ENCODE measurements at regions not wholly inside any gene's neighbourhood (a gene's known extent, or its start where the extent isn't known, plus 50 kb on each side); places are given as distances from the start of the nearest gene placed in this dataset.

GRCh38 chr2:183359867-183360266 lies 235.6 kb downstream of the NUP35 start:
- no peak for DNase-seq (ENCODE audit: extremely low spot score in 2 of 2)
- no peak overlapping the region for H3K27ac ChIP-seq
- H3K4me3 ChIP-seq, result no peak overlapping the region
- H3K9me3 ChIP-seq, result no peaks in the 10 kb centered on the region
- H3K36me3 ChIP-seq, result no peaks in the 10 kb centered on the region
- TF ChIP-seq POLR2AphosphoS5 (IDR thresholded peaks at IDR 0.05; ENCODE audit: insufficient read depth in 1 of 2, low read depth in 1 of 2), result no peak
- TF ChIP-seq, protein P1, sequence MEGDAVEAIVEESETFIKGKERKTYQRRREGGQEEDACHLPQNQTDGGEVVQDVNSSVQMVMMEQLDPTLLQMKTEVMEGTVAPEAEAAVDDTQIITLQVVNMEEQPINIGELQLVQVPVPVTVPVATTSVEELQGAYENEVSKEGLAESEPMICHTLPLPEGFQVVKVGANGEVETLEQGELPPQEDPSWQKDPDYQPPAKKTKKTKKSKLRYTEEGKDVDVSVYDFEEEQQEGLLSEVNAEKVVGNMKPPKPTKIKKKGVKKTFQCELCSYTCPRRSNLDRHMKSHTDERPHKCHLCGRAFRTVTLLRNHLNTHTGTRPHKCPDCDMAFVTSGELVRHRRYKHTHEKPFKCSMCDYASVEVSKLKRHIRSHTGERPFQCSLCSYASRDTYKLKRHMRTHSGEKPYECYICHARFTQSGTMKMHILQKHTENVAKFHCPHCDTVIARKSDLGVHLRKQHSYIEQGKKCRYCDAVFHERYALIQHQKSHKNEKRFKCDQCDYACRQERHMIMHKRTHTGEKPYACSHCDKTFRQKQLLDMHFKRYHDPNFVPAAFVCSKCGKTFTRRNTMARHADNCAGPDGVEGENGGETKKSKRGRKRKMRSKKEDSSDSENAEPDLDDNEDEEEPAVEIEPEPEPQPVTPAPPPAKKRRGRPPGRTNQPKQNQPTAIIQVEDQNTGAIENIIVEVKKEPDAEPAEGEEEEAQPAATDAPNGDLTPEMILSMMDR (IDR thresholded peaks at IDR 0.05), result no peak
- no peak for TF ChIP-seq POLR2A (IDR thresholded peaks at IDR 0.05)
- no peaks in the 10 kb centered on the region for H3K4me1 ChIP-seq
- no peaks in the 10 kb centered on the region for H3K27me3 ChIP-seq
- intact Hi-C loops (cut with DNase I), result no loop called here

GRCh38 chr2:183371545-183371944 lies 247.3 kb downstream of the NUP35 start:
- H3K4me1 ChIP-seq, result no peaks in the 10 kb centered on the region
- no peak overlapping the region for H3K4me3 ChIP-seq
- H3K9me3 ChIP-seq, result no peaks in the 10 kb centered on the region
- intact Hi-C loops (cut with DNase I), result no loop called here
- TF ChIP-seq, protein P1 (IDR thresholded peaks at IDR 0.05), result no peak
- no peak for TF ChIP-seq POLR2AphosphoS5 (IDR thresholded peaks at IDR 0.05; ENCODE audit: insufficient read depth in 1 of 2, low read depth in 1 of 2)
- TF ChIP-seq POLR2A (IDR thresholded peaks at IDR 0.05), result no peak
- DNase-seq (ENCODE audit: extremely low spot score in 2 of 2), result no peak
- no peak overlapping the region for H3K27ac ChIP-seq
- H3K27me3 ChIP-seq, result no peaks in the 10 kb centered on the region
- no peaks in the 10 kb centered on the region for H3K36me3 ChIP-seq

- no peaks in the 10 kb centered on the region for H3K36me3 ChIP-seq
- H3K4me1 ChIP-seq, result no peaks in the 10 kb centered on the region
- no peaks in the 10 kb centered on the region for H3K27me3 ChIP-seq
- H3K9me3 ChIP-seq, result no peaks in the 10 kb centered on the region
- intact Hi-C loops (cut with DNase I), result no loop called here
- H3K4me3 ChIP-seq, result no peak overlapping the region
- no peak for DNase-seq (ENCODE audit: extremely low spot score in 2 of 2)
- no peak for TF ChIP-seq POLR2A (IDR thresholded peaks at IDR 0.05)
- TF ChIP-seq, protein P1 (IDR thresholded peaks at IDR 0.05), result no peak
- no peak for TF ChIP-seq POLR2AphosphoS5 (IDR thresholded peaks at IDR 0.05; ENCODE audit: insufficient read depth in 1 of 2, low read depth in 1 of 2)
- H3K27ac ChIP-seq, result no peak overlapping the region
These were observed 251.6 kb downstream of the NUP35 start for GRCh38 chr2:183375821-183376220.

DNA sequence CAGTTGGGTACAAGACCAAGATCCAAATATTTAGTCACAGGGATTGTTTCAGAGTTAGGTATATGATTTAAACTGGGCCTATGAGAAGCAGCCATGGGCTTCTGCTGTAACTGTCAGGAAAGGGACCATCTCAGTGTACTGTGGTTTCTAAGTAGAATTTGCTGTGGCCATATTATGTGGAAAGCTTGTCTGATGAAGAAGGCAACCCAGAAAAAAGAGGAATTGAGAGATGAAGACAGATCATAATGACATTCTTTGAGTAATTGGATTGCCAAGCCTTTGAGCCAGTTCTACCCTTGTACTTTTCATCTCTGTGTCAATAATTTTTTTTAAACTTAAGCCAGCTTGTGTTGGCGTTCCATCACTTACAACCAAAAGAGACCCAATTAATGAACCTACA lies 259.6 kb downstream of the NUP35 start:
- no peak overlapping the region for H3K27ac ChIP-seq
- DNase-seq (ENCODE audit: extremely low spot score in 2 of 2), result no peak
- intact Hi-C loops (cut with DNase I), result no loop called here
- H3K4me3 ChIP-seq, result no peak overlapping the region
- H3K9me3 ChIP-seq, result no peaks in the 10 kb centered on the region
- no peaks in the 10 kb centered on the region for H3K27me3 ChIP-seq
- H3K4me1 ChIP-seq, result no peaks in the 10 kb centered on the region
- H3K36me3 ChIP-seq, result no peaks in the 10 kb centered on the region
- TF ChIP-seq, protein P1 (IDR thresholded peaks at IDR 0.05), result no peak
- TF ChIP-seq POLR2A (IDR thresholded peaks at IDR 0.05) (no peak), POLR2AphosphoS5 (IDR thresholded peaks at IDR 0.05; ENCODE audit: insufficient read depth in 1 of 2, low read depth in 1 of 2) (no peak)

GRCh38 chr2:183389546-183390080 lies 265.4 kb downstream of the NUP35 start:
- TF ChIP-seq, protein P1 (IDR thresholded peaks at IDR 0.05), result no peak
- TF ChIP-seq POLR2A (IDR thresholded peaks at IDR 0.05) (no peak), POLR2AphosphoS5 (IDR thresholded peaks at IDR 0.05; ENCODE audit: insufficient read depth in 1 of 2, low read depth in 1 of 2) (no peak)
- Histone ChIP-seq H3K27ac (no peak overlapping the region), H3K9me3 (no peaks in the 10 kb centered on the region), H3K4me3 (no peak overlapping the region), H3K27me3 (no peaks in the 10 kb centered on the region), H3K4me1 (no peaks in the 10 kb centered on the region), H3K36me3 (no peaks in the 10 kb centered on the region)
- intact Hi-C loops (cut with DNase I), result no loop called here
- DNase-seq (ENCODE audit: extremely low spot score in 2 of 2), result no peak

Data from vagina (tissue), 2 donors.